ENCODE measurements at regions not wholly inside any gene's neighbourhood (a gene's known extent, or its start where the extent isn't known, plus 50 kb on each side); places are given as distances from the start of the nearest gene placed in this dataset.

- peaks cover 4% of the 10 kb centered on the region for H3K79me1 ChIP-seq (ENCODE audit: low read depth, low read length)
- H2BK5ac ChIP-seq (ENCODE audit: low read length) = no peak overlapping the region
- peak overlapping the region; percentile 66 for H3K18ac ChIP-seq (ENCODE audit: low read length)
- H3K9ac ChIP-seq (ENCODE audit: low read depth, low read length, poor library complexity) = no peak overlapping the region
- H3K36me3 ChIP-seq (replicated peaks in 1 of 2; ENCODE audit: control insufficient read depth in 2 of 2, insufficient read depth in 2 of 2, low read length in 2 of 2) = no peaks in the 10 kb centered on the region
- peak overlapping the region; percentile 63 for H3K14ac ChIP-seq (ENCODE audit: low read length)
- H3K4me3 ChIP-seq (ENCODE audit: low read length in 2 of 2) = no peak overlapping the region
- no peak overlapping the region for H4K91ac ChIP-seq (ENCODE audit: low read depth, low read length, poor library complexity)
- no peak overlapping the region for H3K27ac ChIP-seq (replicated peaks; ENCODE audit: low read length)
- WGBS, 2 donors (ENCODE audit: extremely low coverage in 2 of 2, insufficient read length in 2 of 2, insufficient replicate concordance in 1 of 2) = no CpG with 5 or more reads among the region's 14 CpGs
- H3K4me2 ChIP-seq (ENCODE audit: insufficient read depth, low read length, poor library complexity, severe bottlenecking) = no peak overlapping the region
- H3K23ac ChIP-seq (ENCODE audit: low read depth, low read length, poor library complexity) = no peak overlapping the region
- peaks cover 0 to 54% (median 4%) of the 10 kb centered on the region in 3 experiments for H3K27me3 ChIP-seq (ENCODE audit: control insufficient read depth in 3 of 3, insufficient read depth in 3 of 3, low read depth in 1 of 3, low read length in 3 of 3)
- no peak overlapping the region for H2BK120ac ChIP-seq (ENCODE audit: low read depth, low read length)
- H3K4me1 ChIP-seq (ENCODE audit: control insufficient read depth in 2 of 2, insufficient read depth in 1 of 2, low read depth in 1 of 2, low read length in 2 of 2) = peaks cover 0 to 1% of the 10 kb centered on the region in 2 donors
- peaks cover 0 to 2% of the 10 kb centered on the region in 2 donors for H3K9me3 ChIP-seq (replicated peaks in 1 of 2; ENCODE audit: control insufficient read depth in 2 of 2, insufficient read depth in 1 of 2, low read depth in 1 of 2, low read length in 2 of 2)
- no peak overlapping the region for H2AFZ ChIP-seq (ENCODE audit: low read length)
- H2AK5ac ChIP-seq (ENCODE audit: low read depth, low read length) = no peak overlapping the region
- H2BK15ac ChIP-seq (ENCODE audit: low read length) = no peak overlapping the region
- no peak overlapping the region for H2BK12ac ChIP-seq (ENCODE audit: low read length)
- H4K8ac ChIP-seq (ENCODE audit: low read depth, low read length) = no peak overlapping the region
- no peak overlapping the region for H3K4ac ChIP-seq (ENCODE audit: low read length)
- no peak for DNase-seq (ENCODE audit: low spot score)
Observed at GRCh38 chr20:62589720-62590119, 52.6 kb upstream of the SLCO4A1 start.

- peaks cover 0 to 55% (median 4%) of the 10 kb centered on the region in 3 experiments for H3K27me3 ChIP-seq (ENCODE audit: control insufficient read depth in 3 of 3, insufficient read depth in 3 of 3, low read depth in 1 of 3, low read length in 3 of 3)
- peak overlapping the region; percentile 47 for H3K23ac ChIP-seq (ENCODE audit: low read depth, low read length, poor library complexity)
- no peak overlapping the region for H3K9ac ChIP-seq (ENCODE audit: low read depth, low read length, poor library complexity)
- H4K8ac ChIP-seq (ENCODE audit: low read depth, low read length) = no peak overlapping the region
- H2BK5ac ChIP-seq (ENCODE audit: low read length) = no peak overlapping the region
- DNase-seq (ENCODE audit: low spot score) = no peak
- H3K4me2 ChIP-seq (ENCODE audit: insufficient read depth, low read length, poor library complexity, severe bottlenecking) = no peak overlapping the region
- no peak overlapping the region for H2BK15ac ChIP-seq (ENCODE audit: low read length)
- no peak overlapping the region for H3K4ac ChIP-seq (ENCODE audit: low read length)
- peaks cover 0 to 1% of the 10 kb centered on the region in 2 donors for H3K4me1 ChIP-seq (ENCODE audit: control insufficient read depth in 2 of 2, insufficient read depth in 1 of 2, low read depth in 1 of 2, low read length in 2 of 2)
- no peak overlapping the region for H3K27ac ChIP-seq (replicated peaks; ENCODE audit: low read length)
- no peak overlapping the region for H2AFZ ChIP-seq (ENCODE audit: low read length)
- peaks cover 0 to 2% of the 10 kb centered on the region in 2 donors for H3K9me3 ChIP-seq (replicated peaks in 1 of 2; ENCODE audit: control insufficient read depth in 2 of 2, insufficient read depth in 1 of 2, low read depth in 1 of 2, low read length in 2 of 2)
- no CpG with 5 or more reads among the region's 23 CpGs for WGBS, 2 donors (ENCODE audit: extremely low coverage in 2 of 2, insufficient read length in 2 of 2, insufficient replicate concordance in 1 of 2)
- no peak overlapping the region for H4K91ac ChIP-seq (ENCODE audit: low read depth, low read length, poor library complexity)
- H3K18ac ChIP-seq (ENCODE audit: low read length) = peak overlapping the region; percentile 33
- no peaks in the 10 kb centered on the region for H3K36me3 ChIP-seq (replicated peaks in 1 of 2; ENCODE audit: control insufficient read depth in 2 of 2, insufficient read depth in 2 of 2, low read length in 2 of 2)
- no peak overlapping the region for H2BK120ac ChIP-seq (ENCODE audit: low read depth, low read length)
- no peak overlapping the region for H2AK5ac ChIP-seq (ENCODE audit: low read depth, low read length)
- H3K4me3 ChIP-seq (ENCODE audit: low read length in 2 of 2) = no peak overlapping the region
- no peak overlapping the region for H2BK12ac ChIP-seq (ENCODE audit: low read length)
- H3K14ac ChIP-seq (ENCODE audit: low read length) = peak overlapping the region; percentile 21
- H3K79me1 ChIP-seq (ENCODE audit: low read depth, low read length) = peaks cover 4% of the 10 kb centered on the region
Observed at GRCh38 chr20:62590309-62591121, 51.8 kb upstream of the SLCO4A1 start.

GRCh38 chr20:62591122-62591468 lies 51.2 kb upstream of the SLCO4A1 start:
- Histone ChIP-seq H2BK12ac (ENCODE audit: low read length) (no peak overlapping the region), H2BK120ac (ENCODE audit: low read depth, low read length) (no peak overlapping the region), H3K4me2 (ENCODE audit: insufficient read depth, low read length, poor library complexity, severe bottlenecking) (no peak overlapping the region), H3K27ac (replicated peaks; ENCODE audit: low read length) (no peak overlapping the region), H2AK5ac (ENCODE audit: low read depth, low read length) (no peak overlapping the region), H2AFZ (ENCODE audit: low read length) (no peak overlapping the region), H2BK5ac (ENCODE audit: low read length) (no peak overlapping the region), H3K4me1 (ENCODE audit: control insufficient read depth in 2 of 2, insufficient read depth in 1 of 2, low read depth in 1 of 2, low read length in 2 of 2) (peaks cover 0 to 1% of the 10 kb centered on the region in 2 donors), H4K91ac (ENCODE audit: low read depth, low read length, poor library complexity) (no peak overlapping the region), H3K27me3 (ENCODE audit: control insufficient read depth in 3 of 3, insufficient read depth in 3 of 3, low read depth in 1 of 3, low read length in 3 of 3) (peaks cover 0 to 51% (median 4%) of the 10 kb centered on the region in 3 experiments), H3K79me1 (ENCODE audit: low read depth, low read length) (peaks cover 4% of the 10 kb centered on the region), H3K4me3 (ENCODE audit: low read length in 2 of 2) (no peak overlapping the region), H3K18ac (ENCODE audit: low read length) (no peak overlapping the region), H4K8ac (ENCODE audit: low read depth, low read length) (no peak overlapping the region), H3K9ac (ENCODE audit: low read depth, low read length, poor library complexity) (no peak overlapping the region), H3K14ac (ENCODE audit: low read length) (peak overlapping the region; percentile 100), H3K23ac (ENCODE audit: low read depth, low read length, poor library complexity) (peak overlapping the region; percentile 70), H3K36me3 (replicated peaks in 1 of 2; ENCODE audit: control insufficient read depth in 2 of 2, insufficient read depth in 2 of 2, low read length in 2 of 2) (no peaks in the 10 kb centered on the region), H2BK15ac (ENCODE audit: low read length) (no peak overlapping the region), H3K9me3 (replicated peaks in 1 of 2; ENCODE audit: control insufficient read depth in 2 of 2, insufficient read depth in 1 of 2, low read depth in 1 of 2, low read length in 2 of 2) (peaks cover 0 to 2% of the 10 kb centered on the region in 2 donors), H3K4ac (ENCODE audit: low read length) (no peak overlapping the region)
- WGBS, 2 donors (ENCODE audit: extremely low coverage in 2 of 2, insufficient read length in 2 of 2, insufficient replicate concordance in 1 of 2) = no CpG with 5 or more reads among the region's 11 CpGs
- DNase-seq (ENCODE audit: low spot score) = no peak

- no peak for DNase-seq (ENCODE audit: low spot score)
- Histone ChIP-seq H4K8ac (ENCODE audit: low read depth, low read length) (no peak overlapping the region), H2AK5ac (ENCODE audit: low read depth, low read length) (no peak overlapping the region), H3K4me2 (ENCODE audit: insufficient read depth, low read length, poor library complexity, severe bottlenecking) (no peak overlapping the region), H2AFZ (ENCODE audit: low read length) (no peak overlapping the region), H2BK120ac (ENCODE audit: low read depth, low read length) (no peak overlapping the region), H2BK12ac (ENCODE audit: low read length) (no peak overlapping the region), H3K18ac (ENCODE audit: low read length) (peak overlapping the region; percentile 89), H3K14ac (ENCODE audit: low read length) (peak overlapping the region; percentile 100), H3K27ac (replicated peaks; ENCODE audit: low read length) (no peak overlapping the region), H3K9me3 (replicated peaks in 1 of 2; ENCODE audit: control insufficient read depth in 2 of 2, insufficient read depth in 1 of 2, low read depth in 1 of 2, low read length in 2 of 2) (peaks cover 0 to 2% of the 10 kb centered on the region in 2 donors), H3K4ac (ENCODE audit: low read length) (no peak overlapping the region), H2BK5ac (ENCODE audit: low read length) (no peak overlapping the region), H3K79me1 (ENCODE audit: low read depth, low read length) (peaks cover 4% of the 10 kb centered on the region), H3K4me1 (ENCODE audit: control insufficient read depth in 2 of 2, insufficient read depth in 1 of 2, low read depth in 1 of 2, low read length in 2 of 2) (peaks cover 0 to 1% of the 10 kb centered on the region in 2 donors), H2BK15ac (ENCODE audit: low read length) (no peak overlapping the region), H3K23ac (ENCODE audit: low read depth, low read length, poor library complexity) (peak overlapping the region; percentile 70), H3K36me3 (replicated peaks in 1 of 2; ENCODE audit: control insufficient read depth in 2 of 2, insufficient read depth in 2 of 2, low read length in 2 of 2) (no peaks in the 10 kb centered on the region), H3K4me3 (ENCODE audit: low read length in 2 of 2) (peak overlapping the region in 1 of 2 donors; percentile 9), H3K9ac (ENCODE audit: low read depth, low read length, poor library complexity) (peak overlapping the region; percentile 75), H3K27me3 (ENCODE audit: control insufficient read depth in 3 of 3, insufficient read depth in 3 of 3, low read depth in 1 of 3, low read length in 3 of 3) (peaks cover 0 to 56% (median 4%) of the 10 kb centered on the region in 3 experiments), H4K91ac (ENCODE audit: low read depth, low read length, poor library complexity) (no peak overlapping the region)
- no CpG with 5 or more reads among the region's 10 CpGs for WGBS, 2 donors (ENCODE audit: extremely low coverage in 2 of 2, insufficient read length in 2 of 2, insufficient replicate concordance in 1 of 2)
Observed at GRCh38 chr20:62591591-62591990, 50.7 kb upstream of the SLCO4A1 start.

Measured in neuronal stem cell (in vitro differentiated cells).